ENCODE measurements at regions not wholly inside any gene's neighbourhood (a gene's known extent, or its start where the extent isn't known, plus 50 kb on each side); places are given as distances from the start of the nearest gene placed in this dataset.

- no peak overlapping the region for H3K27ac ChIP-seq
- intact Hi-C loops (cut with DNase I; ENCODE audit: low total_unique reads) = no loop called here
- H3K27me3 ChIP-seq (replicated peaks in 1 of 7) = no peaks in the 10 kb centered on the region
- no peaks in the 10 kb centered on the region for H3K36me3 ChIP-seq
- 81 to 95% (median 91%) methylated on average over 1 of the region's 1 CpG for WGBS, 5 donors
- TF ChIP-seq POLR2AphosphoS5 (IDR thresholded peaks at IDR 0.05) (no peak), CTCF (IDR thresholded peaks at IDR 0.05 in 8 of 11, conservative IDR thresholded peaks at IDR 0.05 in 3 of 11) (no peak), POLR2A (IDR thresholded peaks at IDR 0.05) (no peak)
- no peak overlapping the region for H3K4me3 ChIP-seq
- DNase-seq = no peak
- no peaks in the 10 kb centered on the region for H3K4me1 ChIP-seq
- H3K9me3 ChIP-seq = no peaks in the 10 kb centered on the region
These were observed 340.0 kb downstream of the IL20RB start for GRCh38 chr3:137297770-137298169.

GRCh38 chr3:137300703-137301102 lies 342.9 kb downstream of the IL20RB start:
- Histone ChIP-seq H3K36me3 (no peaks in the 10 kb centered on the region), H3K27me3 (replicated peaks in 1 of 7) (no peaks in the 10 kb centered on the region), H3K27ac (no peak overlapping the region), H3K4me1 (no peaks in the 10 kb centered on the region), H3K9me3 (peaks cover 0 to 8% (median 2%) of the 10 kb centered on the region in 8 donors), H3K4me3 (no peak overlapping the region)
- no peak for TF ChIP-seq POLR2A (IDR thresholded peaks at IDR 0.05)
- TF ChIP-seq POLR2AphosphoS5 (IDR thresholded peaks at IDR 0.05) = no peak
- no peak for TF ChIP-seq CTCF (IDR thresholded peaks at IDR 0.05 in 8 of 11, conservative IDR thresholded peaks at IDR 0.05 in 3 of 11)
- WGBS, 5 donors = 68 to 77% (median 72%) methylated on average over 2 of the region's 2 CpGs
- intact Hi-C loops (cut with DNase I; ENCODE audit: low total_unique reads) = no loop called here
- DNase-seq = no peak

GRCh38 chr3:137304313-137305056 lies 346.7 kb downstream of the IL20RB start:
- H3K36me3 ChIP-seq = no peaks in the 10 kb centered on the region
- no peaks in the 10 kb centered on the region for H3K4me1 ChIP-seq
- DNase-seq = no peak
- TF ChIP-seq POLR2AphosphoS5 (IDR thresholded peaks at IDR 0.05) (no peak), CTCF (IDR thresholded peaks at IDR 0.05 in 8 of 11, conservative IDR thresholded peaks at IDR 0.05 in 3 of 11) (no peak), POLR2A (IDR thresholded peaks at IDR 0.05) (no peak)
- intact Hi-C loops (cut with DNase I; ENCODE audit: low total_unique reads) = no loop called here
- no peak overlapping the region for H3K27ac ChIP-seq
- no peaks in the 10 kb centered on the region for H3K27me3 ChIP-seq (replicated peaks in 1 of 7)
- WGBS, 5 donors = 42 to 68% (median 48%) methylated on average over 1 of the region's 1 CpG
- peaks cover 0 to 23% (median 4%) of the 10 kb centered on the region in 8 donors for H3K9me3 ChIP-seq
- no peak overlapping the region for H3K4me3 ChIP-seq

- no peak overlapping the region for H3K4me3 ChIP-seq
- H3K36me3 ChIP-seq = no peaks in the 10 kb centered on the region
- no peaks in the 10 kb centered on the region for H3K4me1 ChIP-seq
- H3K27ac ChIP-seq = no peak overlapping the region
- intact Hi-C loops (cut with DNase I; ENCODE audit: low total_unique reads) = no loop called here
- TF ChIP-seq CTCF (IDR thresholded peaks at IDR 0.05 in 8 of 11, conservative IDR thresholded peaks at IDR 0.05 in 3 of 11) = no peak
- TF ChIP-seq POLR2AphosphoS5 (IDR thresholded peaks at IDR 0.05) = no peak
- no peak for TF ChIP-seq POLR2A (IDR thresholded peaks at IDR 0.05)
- no peaks in the 10 kb centered on the region for H3K27me3 ChIP-seq (replicated peaks in 1 of 7)
- DNase-seq = no peak
- WGBS, 5 donors = 93 to 100% (median 99%) methylated on average over 2 of the region's 2 CpGs
- H3K9me3 ChIP-seq = peaks cover 0 to 34% (median 21%) of the 10 kb centered on the region in 8 donors
These were observed 366.3 kb downstream of the IL20RB start for GRCh38 chr3:137324114-137324513.
